GM23248 (cell line): ENCODE measurements at regions not wholly inside any gene's neighbourhood (a gene's known extent, or its start where the extent isn't known, plus 50 kb on each side); places are given as distances from the start of the nearest gene placed in this dataset.

Experiments
- DNase-seq: peaks from one replicate; pipeline ENCODE4 v3.0.0-alpha.2; 2015
- H2AFZ ChIP-seq: fragments of 200-600 bp; sonication (generic); 2 replicates; pipeline ENCODE4 v1.6.1; 2016; ENCODE audit warnings: antibody characterized with exemption
- H3F3A ChIP-seq: fragments of 200-600 bp; sonication (generic); 2 replicates; pipeline ENCODE4 v1.6.1; 2016; ENCODE audit warnings: mild to moderate bottlenecking, antibody characterized with exemption, mixed run types; ENCODE audit not compliant: insufficient read depth
- H3K27ac ChIP-seq: fragments of 200-600 bp; sonication (generic); 2 replicates; pipeline ENCODE4 v1.5.1; 2016; ENCODE audit warnings: mild to moderate bottlenecking
- H3K27me3 ChIP-seq: fragments of 200-600 bp; sonication (generic); replicated peaks from 2 replicates; pipeline ENCODE4 v1.6.1; 2016; ENCODE audit warnings: mild to moderate bottlenecking; ENCODE audit not compliant: insufficient read depth
- H3K36me3 ChIP-seq: fragments of 200-600 bp; sonication (generic); 2 replicates; pipeline ENCODE4 v1.6.1; 2016; ENCODE audit warnings: low read depth, mild to moderate bottlenecking
- H3K4me1 ChIP-seq: fragments of 200-600 bp; sonication (generic); 2 replicates; pipeline ENCODE4 v1.6.1; 2016; ENCODE audit warnings: mild to moderate bottlenecking; ENCODE audit not compliant: insufficient read depth
- H3K4me2 ChIP-seq: fragments of 200-600 bp; sonication (generic); one replicate; pipeline ENCODE4 v1.6.1; 2016; ENCODE audit warnings: mild to moderate bottlenecking; ENCODE audit not compliant: unreplicated experiment
- H3K4me3 ChIP-seq: fragments of 200-600 bp; sonication (generic); 2 replicates; pipeline ENCODE4 v1.5.1; 2016; ENCODE audit warnings: mild to moderate bottlenecking
- H3K79me2 ChIP-seq: fragments of 200-600 bp; sonication (generic); 2 replicates; pipeline ENCODE4 v1.6.1; 2016; ENCODE audit warnings: mild to moderate bottlenecking; ENCODE audit not compliant: insufficient read depth
- H3K9ac ChIP-seq: fragments of 200-600 bp; sonication (generic); 2 replicates; pipeline ENCODE4 v1.6.1; 2016; ENCODE audit warnings: mild to moderate bottlenecking
- H3K9me2 ChIP-seq: fragments of 200-600 bp; sonication (generic); 2 replicates; pipeline ENCODE4 v1.6.1; 2016; ENCODE audit warnings: mixed run types, mild to moderate bottlenecking, moderate library complexity; ENCODE audit not compliant: insufficient read depth
- H3K9me3 ChIP-seq: fragments of 200-600 bp; sonication (generic); one replicate; pipeline ENCODE4 v1.6.1; 2017; ENCODE audit warnings: low read depth
- H4K20me1 ChIP-seq: fragments of 200-600 bp; sonication (generic); 2 replicates; pipeline ENCODE4 v1.6.0; 2016; ENCODE audit not compliant: insufficient read depth
- EZH2 ChIP-seq: fragments of 200-600 bp; sonication (generic); IDR thresholded peaks from 2 replicates; pipeline ENCODE4 v1.6.1; 2018; ENCODE audit warnings: antibody characterized with exemption, mild to moderate bottlenecking; ENCODE audit not compliant: insufficient read depth, poor library complexity, severe bottlenecking
- EZH2phosphoT487 ChIP-seq: fragments of 200-600 bp; sonication (generic); IDR thresholded peaks from 2 replicates; pipeline ENCODE4 v1.6.1; 2018; ENCODE audit warnings: antibody characterized with exemption, moderate library complexity, mild to moderate bottlenecking, low read depth; ENCODE audit not compliant: insufficient read depth
- WGBS, 2 experiments: methylation state at CpG; one replicate each; pipeline ENCODE4 v1.1.6; 2015 to 2017; ENCODE audit warnings: low lambda C conversion rate in 2 of 2, low coverage in 1 of 2; ENCODE audit errors: missing lambda C conversion rate in 2 of 2; 5-methylcytosine and 5-hydroxymethylcytosine counted together
- in situ Hi-C: fragments of 300-500 bp; cut with MboI; formaldehyde crosslinking; loops from 2 replicates; pipeline ENCODE4 v1.15.0; 2020

GRCh38 chr1:36572906-36573305 lies 90.2 kb upstream of the CSF3R start:
- no peak overlapping the region for H2AFZ ChIP-seq
- no peak for DNase-seq
- no peaks in the 10 kb centered on the region for H3F3A ChIP-seq
- no peak for TF ChIP-seq EZH2
- no peak for TF ChIP-seq EZH2phosphoT487
- H3K27me3 ChIP-seq, result peaks cover 16% of the 10 kb centered on the region
- in situ Hi-C loops, result no loop called here
- H3K36me3 ChIP-seq, result no peaks in the 10 kb centered on the region
- no peaks in the 10 kb centered on the region for H3K9me3 ChIP-seq
- no peak overlapping the region for H3K4me3 ChIP-seq
- no peaks in the 10 kb centered on the region for H3K79me2 ChIP-seq
- H3K4me1 ChIP-seq, result no peaks in the 10 kb centered on the region
- 13 to 18% methylated on average over 11 of the region's 11 CpGs for WGBS, 2 experiments
- no peaks in the 10 kb centered on the region for H4K20me1 ChIP-seq
- H3K9me2 ChIP-seq, result no peaks in the 10 kb centered on the region
- H3K27ac ChIP-seq, result no peak overlapping the region
- H3K9ac ChIP-seq, result no peak overlapping the region
- no peak overlapping the region for H3K4me2 ChIP-seq

GRCh38 chr1:36572142-36572715 lies 89.5 kb upstream of the CSF3R start:
- Histone ChIP-seq H3K9me2 (no peaks in the 10 kb centered on the region), H4K20me1 (no peaks in the 10 kb centered on the region), H3K9me3 (no peaks in the 10 kb centered on the region), H3K4me2 (no peak overlapping the region), H3F3A (no peaks in the 10 kb centered on the region), H3K36me3 (no peaks in the 10 kb centered on the region), H3K9ac (no peak overlapping the region), H2AFZ (no peak overlapping the region), H3K4me1 (no peaks in the 10 kb centered on the region), H3K79me2 (no peaks in the 10 kb centered on the region), H3K27ac (no peak overlapping the region), H3K27me3 (peaks cover 14% of the 10 kb centered on the region), H3K4me3 (no peak overlapping the region)
- no peak for DNase-seq
- WGBS, 2 experiments, result 32% methylated on average over 15 of the region's 15 CpGs
- in situ Hi-C loops, result no loop called here
- TF ChIP-seq EZH2phosphoT487 (no peak), EZH2 (no peak)

- H4K20me1 ChIP-seq, result no peaks in the 10 kb centered on the region
- H3K4me3 ChIP-seq, result no peak overlapping the region
- H3K4me1 ChIP-seq, result no peaks in the 10 kb centered on the region
- no peak overlapping the region for H3K27ac ChIP-seq
- H3K9ac ChIP-seq, result no peak overlapping the region
- no peaks in the 10 kb centered on the region for H3K9me3 ChIP-seq
- no peak for DNase-seq
- no peak overlapping the region for H2AFZ ChIP-seq
- in situ Hi-C loops, result no loop called here
- TF ChIP-seq EZH2phosphoT487, result no peak
- TF ChIP-seq EZH2, result no peak
- no peaks in the 10 kb centered on the region for H3K79me2 ChIP-seq
- H3K9me2 ChIP-seq, result no peaks in the 10 kb centered on the region
- WGBS, 2 experiments, result 52% methylated on average over 1 of the region's 1 CpG; no CpG with 5 or more reads in 1 of the 2 experiments
- peaks cover 17% of the 10 kb centered on the region for H3K27me3 ChIP-seq
- no peaks in the 10 kb centered on the region for H3K36me3 ChIP-seq
- H3F3A ChIP-seq, result no peaks in the 10 kb centered on the region
- H3K4me2 ChIP-seq, result no peak overlapping the region
Measured at GRCh38 chr1:36571106-36571505, 88.4 kb upstream of the CSF3R start.

- no peaks in the 10 kb centered on the region for H4K20me1 ChIP-seq
- H2AFZ ChIP-seq, result no peak overlapping the region
- H3K36me3 ChIP-seq, result no peaks in the 10 kb centered on the region
- H3K27me3 ChIP-seq, result peaks cover 17% of the 10 kb centered on the region
- H3K9me2 ChIP-seq, result no peaks in the 10 kb centered on the region
- H3F3A ChIP-seq, result no peaks in the 10 kb centered on the region
- H3K4me2 ChIP-seq, result no peak overlapping the region
- TF ChIP-seq EZH2phosphoT487 (no peak), EZH2 (no peak)
- 58 to 60% methylated on average over 12 of the region's 12 CpGs for WGBS, 2 experiments
- no peak overlapping the region for H3K9ac ChIP-seq
- no peak overlapping the region for H3K4me3 ChIP-seq
- no peak overlapping the region for H3K27ac ChIP-seq
- in situ Hi-C loops, result no loop called here
- DNase-seq, result no peak
- no peaks in the 10 kb centered on the region for H3K9me3 ChIP-seq
- H3K79me2 ChIP-seq, result no peaks in the 10 kb centered on the region
- H3K4me1 ChIP-seq, result no peaks in the 10 kb centered on the region
Measured at GRCh38 chr1:36570478-36571060, 87.9 kb upstream of the CSF3R start.
